NCI-H524 treated with DMSO at 0.1 percent for 48 hours (cell line): ENCODE measurements at regions not wholly inside any gene's neighbourhood (a gene's known extent, or its start where the extent isn't known, plus 50 kb on each side); places are given as distances from the start of the nearest gene placed in this dataset.
"Not testable (repeated sequence)": the region's sequence is repeated elsewhere in the genome, so short reads cannot be mapped to it uniquely, and the experiment has no call there.

Source experiments
- DNase-seq: peaks from one replicate; lab custom pipeline; 2025; lab: John Stamatoyannopoulos, UW

GRCh38 chr7:152949790-152950189 lies 190.2 kb downstream of the ACTR3B start:
- DNase-seq, result no peak

- DNase-seq, result peak; percentile 7
Measured at GRCh38 chr7:152956006-152956405, 196.5 kb downstream of the ACTR3B start.

GRCh38 chr7:152959610-152960009 lies 200.1 kb downstream of the ACTR3B start:
- DNase-seq, result no peak

GRCh38 chr7:152961796-152962195 lies 202.2 kb downstream of the ACTR3B start:
- not testable (repeated sequence) for DNase-seq

GRCh38 chr7:152966189-152966588 lies 206.6 kb downstream of the ACTR3B start:
- DNase-seq, result no peak

GRCh38 chr7:152967958-152968357 lies 208.4 kb downstream of the ACTR3B start:
- no peak for DNase-seq

- no peak for DNase-seq
Measured at GRCh38 chr7:152968514-152968913, 209.0 kb downstream of the ACTR3B start.

- DNase-seq, result no peak
Measured at GRCh38 chr7:152969335-152969734, 209.8 kb downstream of the ACTR3B start.

- DNase-seq, result no peak
Measured at GRCh38 chr7:152969839-152970238, 210.3 kb downstream of the ACTR3B start.

- DNase-seq, result no peak
Measured at GRCh38 chr7:152970481-152970880, 210.9 kb downstream of the ACTR3B start.

GRCh38 chr7:152974577-152974976 lies 215.0 kb downstream of the ACTR3B start:
- no peak for DNase-seq

- peak; percentile 37 for DNase-seq
Measured at GRCh38 chr7:152975076-152975475, 215.5 kb downstream of the ACTR3B start.

- no peak for DNase-seq
Measured at GRCh38 chr7:152979376-152979775, 219.8 kb downstream of the ACTR3B start.

GRCh38 chr7:152984421-152984820 lies 224.9 kb downstream of the ACTR3B start:
- DNase-seq, result no peak

GRCh38 chr7:152986376-152986775 lies 226.8 kb downstream of the ACTR3B start:
- DNase-seq, result no peak

GRCh38 chr7:152987656-152988055 lies 228.1 kb downstream of the ACTR3B start:
- DNase-seq, result no peak

GRCh38 chr7:152989889-152990380 lies 230.4 kb downstream of the ACTR3B start:
- DNase-seq, result no peak

- no peak for DNase-seq
Measured at GRCh38 chr7:152998420-152998819, 238.9 kb downstream of the ACTR3B start.

- no peak for DNase-seq
Measured at GRCh38 chr7:153002115-153002514, 242.6 kb downstream of the ACTR3B start.

- no peak for DNase-seq
Measured at GRCh38 chr7:153002572-153002971, 243.0 kb downstream of the ACTR3B start.

GRCh38 chr7:153004341-153004740 lies 244.8 kb downstream of the ACTR3B start:
- no peak for DNase-seq

- no peak for DNase-seq
Measured at GRCh38 chr7:153005750-153006435, 246.3 kb downstream of the ACTR3B start.

- no peak for DNase-seq
Measured at GRCh38 chr7:153006452-153006851, 246.9 kb downstream of the ACTR3B start.

- no peak for DNase-seq
Measured at GRCh38 chr7:153006911-153007310, 247.4 kb downstream of the ACTR3B start.
